GM18868 (cell line): ENCODE measurements at regions not wholly inside any gene's neighbourhood (a gene's known extent, or its start where the extent isn't known, plus 50 kb on each side); places are given as distances from the start of the nearest gene placed in this dataset.
"Not testable (repeated sequence)": the region's sequence is repeated elsewhere in the genome, so short reads cannot be mapped to it uniquely, and the experiment has no call there.

ENCODE experiments used
- ATAC-seq: cut with Tn5 transposase; IDR thresholded peaks from one replicate; pipeline ENCODE4 v1.9.1; 2021; ENCODE audit warnings: mild to moderate bottlenecking, moderate library complexity; ENCODE audit not compliant: unreplicated experiment

- ATAC-seq, result no peak
Observed at GRCh38 chr9:104269996-104270963, 176.2 kb downstream of the SMC2 start.

- ATAC-seq, result no peak
Observed at GRCh38 chr9:104276709-104277245, 182.7 kb downstream of the SMC2 start.

- ATAC-seq, result no peak
Observed at GRCh38 chr9:104278929-104279496, 184.9 kb downstream of the SMC2 start.

- ATAC-seq, result no peak
Observed at GRCh38 chr9:104279535-104280177, 185.5 kb downstream of the SMC2 start.

GRCh38 chr9:104280178-104280560 lies 186.1 kb downstream of the SMC2 start:
- ATAC-seq, result no peak

- no peak for ATAC-seq
Observed at GRCh38 chr9:104280711-104281110, 186.6 kb downstream of the SMC2 start.

GRCh38 chr9:104286187-104286586 lies 192.1 kb downstream of the SMC2 start:
- no peak for ATAC-seq

GRCh38 chr9:104286799-104287198 lies 192.7 kb downstream of the SMC2 start:
- no peak for ATAC-seq

GRCh38 chr9:104287253-104287878 lies 193.3 kb downstream of the SMC2 start:
- ATAC-seq, result no peak

- no peak for ATAC-seq
Observed at GRCh38 chr9:104293877-104294276, 199.8 kb downstream of the SMC2 start.

GRCh38 chr9:104300124-104300523 lies 203.9 kb upstream of the OR13F1 start:
- no peak for ATAC-seq

GRCh38 chr9:104301755-104302154 lies 202.3 kb upstream of the OR13F1 start:
- ATAC-seq, result no peak

- ATAC-seq, result no peak
Observed at GRCh38 chr9:104302775-104303174, 201.3 kb upstream of the OR13F1 start.

GRCh38 chr9:104304925-104305324 lies 199.1 kb upstream of the OR13F1 start:
- ATAC-seq, result no peak

GRCh38 chr9:104313396-104314110 lies 190.5 kb upstream of the OR13F1 start:
- ATAC-seq, result no peak

- ATAC-seq, result not testable (repeated sequence)
Observed at GRCh38 chr9:104316201-104317009, 187.7 kb upstream of the OR13F1 start.

- no peak for ATAC-seq
Observed at GRCh38 chr9:104319198-104319597, 184.9 kb upstream of the OR13F1 start.

GRCh38 chr9:104319685-104320084 lies 184.4 kb upstream of the OR13F1 start:
- ATAC-seq, result no peak

- ATAC-seq, result no peak
Observed at GRCh38 chr9:104322596-104322995, 181.5 kb upstream of the OR13F1 start.
